GM08714 (cell line): ENCODE measurements at regions not wholly inside any gene's neighbourhood (a gene's known extent, or its start where the extent isn't known, plus 50 kb on each side); places are given as distances from the start of the nearest gene placed in this dataset.
A peak's percentile ranks its signal among the peaks of the same experiment; 100 is the strongest.
"Not testable (repeated sequence)": the region's sequence is repeated elsewhere in the genome, so short reads cannot be mapped to it uniquely, and the experiment has no call there.

Source experiments
- H3K4me3 ChIP-seq: fragments of 200-500 bp; sonication (Bioruptor generic); 2 replicates; pipeline ENCODE4 v1.5.1; 2014; ENCODE audit warnings: mild to moderate bottlenecking, low read length, inconsistent platforms
- ZNF274 ChIP-seq: IDR thresholded peaks from 2 replicates; pipeline ENCODE4 v1.6.1; 2012; ENCODE audit warnings: mild to moderate bottlenecking, low read depth, low read length

- no peak overlapping the region for H3K4me3 ChIP-seq
- TF ChIP-seq ZNF274: no peak
Observed at GRCh38 chr14:35956376-35957085, 130.4 kb downstream of the BRMS1L start.

GRCh38 chr14:35952584-35952983 is 126.4 kb downstream of the BRMS1L start:
- no peak for TF ChIP-seq ZNF274

GRCh38 chr14:35949920-35950513 is 123.9 kb downstream of the BRMS1L start:
- no peak overlapping the region for H3K4me3 ChIP-seq
- TF ChIP-seq ZNF274: no peak

More at GRCh38 chr14:35952584-35952983, 126.4 kb downstream of the BRMS1L start:
- H3K4me3 ChIP-seq: no peak overlapping the region

- not testable (repeated sequence) for H3K4me3 ChIP-seq
Observed at GRCh38 chr14:35947983-35948382, 121.8 kb downstream of the BRMS1L start.

DNA sequence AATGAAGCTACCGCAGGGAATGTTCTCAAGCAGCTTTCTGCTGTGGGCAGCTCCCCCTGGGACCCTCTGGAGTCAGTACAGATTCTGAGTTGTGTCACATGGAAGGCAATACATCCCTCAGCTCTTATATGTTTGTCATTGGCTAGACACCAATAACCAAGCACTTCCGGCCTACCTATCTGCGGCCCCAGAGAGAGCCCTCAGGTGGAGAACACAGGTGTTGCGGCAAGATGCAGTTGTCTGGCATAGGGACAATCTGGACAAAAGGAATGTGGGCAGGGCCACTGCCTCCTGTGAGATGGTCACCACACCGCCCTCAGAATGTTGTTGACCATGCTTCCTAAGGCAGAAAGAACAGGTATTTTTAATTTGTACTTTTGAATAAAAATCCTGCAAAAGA is 118.7 kb downstream of the BRMS1L start:
- TF ChIP-seq ZNF274: no peak
- no peak overlapping the region for H3K4me3 ChIP-seq

DNA sequence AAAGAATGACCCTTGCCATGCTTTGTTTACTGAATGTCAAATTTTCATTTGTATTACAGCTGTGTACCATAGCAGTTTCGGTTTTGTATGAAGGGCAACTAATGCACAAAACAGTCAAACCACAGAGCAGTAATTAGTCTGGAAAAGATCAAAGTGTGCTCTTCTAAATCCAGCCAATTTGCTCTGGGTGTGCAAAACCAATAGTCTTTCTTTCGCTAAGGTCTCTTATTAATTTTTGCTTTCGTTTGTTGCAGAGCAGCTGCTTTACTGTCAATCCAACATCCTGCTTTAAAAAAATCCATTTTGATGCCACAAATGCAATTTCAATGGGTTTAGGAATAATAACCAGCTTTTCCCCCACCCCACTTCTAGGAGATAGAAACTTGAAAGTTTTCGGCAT is 114.2 kb downstream of the BRMS1L start:
- no peak overlapping the region for H3K4me3 ChIP-seq
- TF ChIP-seq ZNF274: no peak

DNA sequence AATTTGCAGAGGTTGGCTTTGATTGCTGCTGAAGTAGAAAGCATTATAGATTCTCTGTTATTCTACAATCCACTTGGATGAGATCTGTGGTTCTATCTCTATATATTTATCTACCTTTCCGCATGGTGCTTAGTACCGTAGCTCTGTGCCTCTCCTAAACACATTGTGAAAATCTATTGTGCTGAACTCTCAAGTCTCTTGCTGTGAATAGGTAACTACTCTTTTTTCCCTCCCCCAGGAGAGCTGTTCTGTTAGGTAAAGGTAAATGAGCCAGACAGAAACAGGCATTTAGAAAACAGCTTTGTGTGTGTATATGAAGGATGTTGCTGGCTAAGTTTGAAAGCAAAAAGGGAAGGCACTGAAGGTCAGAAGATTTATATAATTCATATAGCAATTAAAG is 112.6 kb downstream of the BRMS1L start:
- no peak for TF ChIP-seq ZNF274
- H3K4me3 ChIP-seq: no peak overlapping the region

DNA sequence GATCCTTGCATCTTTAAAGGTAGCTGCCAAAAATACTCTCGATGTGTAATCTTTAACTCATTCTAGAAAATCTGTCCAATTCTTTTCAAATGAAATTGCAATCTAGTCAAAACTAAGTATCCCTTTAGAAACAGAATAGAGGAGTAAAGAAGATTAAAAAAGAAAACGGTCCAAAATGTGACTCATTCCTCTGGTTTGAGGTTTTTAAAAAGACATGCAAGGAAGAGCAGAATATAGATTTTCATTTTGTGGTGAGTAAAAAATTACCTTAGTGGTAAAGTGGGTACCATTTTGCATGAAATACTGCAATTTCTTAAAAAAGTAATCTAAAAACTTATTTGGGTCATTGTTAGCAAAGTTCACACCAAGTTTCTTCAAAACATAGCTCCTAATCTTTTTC is 108.4 kb downstream of the BRMS1L start:
- TF ChIP-seq ZNF274: no peak
- no peak overlapping the region for H3K4me3 ChIP-seq

DNA sequence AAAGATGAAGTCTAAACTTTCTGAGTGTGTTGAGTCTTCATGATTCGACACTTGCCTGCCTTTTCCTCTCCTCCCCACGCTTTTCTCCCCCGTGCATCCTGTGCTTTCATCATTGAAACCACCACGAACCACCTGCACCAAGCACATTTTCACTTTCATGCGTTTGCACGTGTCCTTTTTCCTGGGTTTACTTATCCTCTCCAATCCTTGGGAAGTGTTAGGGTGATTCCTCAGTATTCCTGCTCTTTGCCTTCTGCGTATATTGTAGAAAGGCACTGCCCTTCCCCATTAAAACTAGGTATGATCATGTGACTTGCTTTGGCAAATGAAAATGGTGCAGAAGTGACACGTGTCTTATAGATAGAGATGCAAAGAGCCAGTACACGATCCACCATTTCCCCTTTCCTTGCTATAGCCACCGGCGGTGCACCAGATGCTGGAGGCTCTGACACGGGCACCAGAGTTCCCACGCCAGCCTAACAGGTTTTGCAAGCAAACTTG is 106.6 kb downstream of the BRMS1L start:
- TF ChIP-seq ZNF274: no peak
- H3K4me3 ChIP-seq: peak overlapping the region; percentile 37; the same call in 1 of the 2 replicates

- H3K4me3 ChIP-seq: peak overlapping the region; percentile 37; the same call in 1 of the 2 replicates
- no peak for TF ChIP-seq ZNF274
Observed at GRCh38 chr14:35932136-35932535, 106.0 kb downstream of the BRMS1L start.

DNA sequence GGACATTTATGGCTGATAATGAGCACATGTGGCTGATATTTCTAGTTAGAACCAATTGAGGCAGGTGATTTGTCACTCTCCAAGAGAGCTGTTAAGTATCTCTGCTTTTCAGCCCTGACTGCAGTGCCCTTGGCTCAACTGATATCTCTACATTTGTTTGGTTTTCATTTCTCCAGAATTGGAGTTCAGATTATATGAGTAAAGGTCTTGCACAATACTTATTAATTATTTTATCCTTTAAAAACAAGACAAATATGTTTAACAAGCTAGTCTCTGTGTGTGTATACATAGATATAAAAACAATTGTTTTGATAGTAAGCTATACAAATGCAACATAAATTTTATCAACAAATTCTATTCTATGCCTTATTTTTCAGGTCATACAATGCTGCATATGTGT is 105.2 kb downstream of the BRMS1L start:
- TF ChIP-seq ZNF274: no peak
- H3K4me3 ChIP-seq: no peak overlapping the region

DNA sequence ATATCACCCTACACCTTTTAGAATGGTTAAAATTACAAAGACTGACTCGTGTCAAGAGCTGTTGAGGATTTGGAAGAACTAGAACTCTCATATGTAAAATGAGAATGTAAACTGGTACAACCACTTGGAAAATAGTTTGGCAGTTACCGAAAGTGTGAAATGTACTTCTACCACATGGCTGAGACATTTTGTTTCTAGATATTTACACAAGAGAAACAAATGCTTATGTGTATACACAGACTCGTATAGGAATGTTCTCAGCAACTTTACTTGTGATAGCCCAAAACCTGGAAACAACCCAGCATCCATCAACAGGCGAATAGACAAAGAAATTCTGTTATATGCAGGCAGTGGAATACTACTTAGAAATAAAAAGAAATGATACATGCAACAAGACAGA is 103.0 kb downstream of the BRMS1L start:
- H3K4me3 ChIP-seq: no peak overlapping the region
- TF ChIP-seq ZNF274: no peak

- no peak for TF ChIP-seq ZNF274
- H3K4me3 ChIP-seq: no peak overlapping the region
Observed at GRCh38 chr14:35927727-35928126, 101.6 kb downstream of the BRMS1L start.

DNA sequence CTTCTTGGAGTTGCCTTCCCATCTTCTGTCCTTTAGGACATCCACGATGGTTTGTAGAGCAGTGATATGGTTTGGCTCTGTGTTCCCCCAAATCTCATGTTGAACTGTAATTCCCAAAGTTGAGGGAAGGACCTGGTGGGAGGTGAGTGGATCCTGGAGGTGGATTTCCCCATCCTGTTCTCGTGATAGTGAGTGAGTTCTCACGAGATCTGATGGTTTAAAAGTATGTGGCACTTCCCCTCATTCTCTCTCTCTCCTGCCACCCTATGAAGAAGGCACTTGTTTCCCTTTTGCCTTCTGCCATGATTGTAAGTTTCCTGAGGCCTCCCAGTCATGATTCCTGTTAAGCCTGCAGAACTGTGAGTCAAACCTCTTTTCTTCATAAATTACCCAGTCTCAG is 99.2 kb downstream of the BRMS1L start:
- TF ChIP-seq ZNF274: no peak
- no peak overlapping the region for H3K4me3 ChIP-seq

GRCh38 chr14:35922590-35922989 is 96.5 kb downstream of the BRMS1L start:
- H3K4me3 ChIP-seq: not testable (repeated sequence)

DNA sequence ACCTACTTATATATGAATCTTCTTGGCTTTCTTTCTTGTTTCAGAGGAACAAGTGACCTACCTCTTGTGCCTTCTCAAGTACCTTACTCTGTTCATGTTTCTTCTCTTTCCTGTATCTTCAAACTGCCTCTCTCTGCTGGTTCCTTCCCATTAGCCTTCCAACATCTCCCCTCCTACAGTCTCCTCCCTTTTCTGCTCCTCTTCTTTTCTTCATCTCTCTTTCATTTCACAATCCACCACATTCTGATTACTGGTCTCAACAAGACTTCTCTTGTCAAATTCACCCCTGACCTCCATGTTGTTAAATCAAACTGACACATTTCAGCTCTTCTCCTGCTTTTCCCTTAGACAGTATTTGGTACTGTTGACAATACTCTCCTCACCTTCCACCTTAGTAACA is 95.6 kb downstream of the BRMS1L start:
- TF ChIP-seq ZNF274: no peak
- H3K4me3 ChIP-seq: no peak overlapping the region
